Fibroblast of the aortic adventitia (primary cell): ENCODE measurements at regions not wholly inside any gene's neighbourhood (a gene's known extent, or its start where the extent isn't known, plus 50 kb on each side); places are given as distances from the start of the nearest gene placed in this dataset.
"Not testable (repeated sequence)": the region's sequence is repeated elsewhere in the genome, so short reads cannot be mapped to it uniquely, and the experiment has no call there.

ENCODE experiments used
- DNase-seq: peaks from one replicate; pipeline ENCODE4 v3.0.0-alpha.2; 2010; ENCODE audit warnings: low read depth
- H3K4me3 ChIP-seq: 2 replicates; pipeline ENCODE4 v1.5.1; 2011; ENCODE audit warnings: low read depth, mild to moderate bottlenecking, control low read depth, low read length, moderate library complexity
- CTCF ChIP-seq: IDR thresholded peaks from 2 replicates; pipeline ENCODE4 v1.5.1; 2011; ENCODE audit warnings: mild to moderate bottlenecking, low read length, control low read depth, inconsistent platforms; ENCODE audit not compliant: insufficient read depth

- no peak for TF ChIP-seq CTCF
- H3K4me3 ChIP-seq, result no peak overlapping the region
- no peak for DNase-seq
Measured at GRCh38 chr14:34165847-34166350, 215.0 kb upstream of the EGLN3 start.

DNA sequence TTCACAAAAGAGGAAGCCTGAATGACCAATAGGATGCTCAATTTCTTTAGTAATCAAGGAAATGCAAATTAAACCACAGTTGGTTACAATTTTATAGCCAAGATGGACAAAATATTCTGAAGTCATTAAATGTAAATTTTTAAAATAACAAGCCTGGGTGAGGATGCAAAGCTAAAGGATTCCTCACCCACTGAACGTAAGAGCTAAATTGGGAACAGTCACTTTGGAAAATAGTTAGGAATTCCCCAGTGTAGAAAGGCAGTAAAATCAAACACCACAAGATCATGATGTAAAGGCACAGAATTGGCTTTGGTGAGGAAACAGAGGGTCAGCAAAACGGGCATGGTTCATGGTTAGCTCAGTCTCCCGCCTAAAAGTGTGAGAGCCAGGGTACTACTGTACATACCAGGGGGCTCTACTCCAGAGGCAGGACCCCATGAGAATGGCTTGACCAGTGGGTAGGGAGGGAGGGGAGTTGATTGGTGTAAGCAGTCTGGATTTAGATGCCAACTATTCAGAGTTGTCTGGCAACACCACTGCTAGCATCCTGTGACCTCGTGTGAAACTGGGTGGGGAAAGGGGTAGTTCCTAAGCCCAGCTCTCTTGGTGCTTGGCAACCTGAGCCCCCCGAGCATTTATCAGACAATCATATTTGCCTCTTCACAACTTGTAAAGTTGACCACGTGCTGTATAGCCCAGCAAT, 213.4 kb upstream of the EGLN3 start:
- no peak overlapping the region for H3K4me3 ChIP-seq
- no peak for DNase-seq
- TF ChIP-seq CTCF, result no peak

- H3K4me3 ChIP-seq, result no peak overlapping the region
- no peak for TF ChIP-seq CTCF
- no peak for DNase-seq
Measured at GRCh38 chr14:34161351-34162082, 210.6 kb upstream of the EGLN3 start.

- DNase-seq, result no peak
- TF ChIP-seq CTCF, result no peak
- H3K4me3 ChIP-seq, result no peak overlapping the region
Measured at GRCh38 chr14:34160619-34161018, 209.7 kb upstream of the EGLN3 start.

- no peak for DNase-seq
- no peak overlapping the region for H3K4me3 ChIP-seq
- no peak for TF ChIP-seq CTCF
Measured at GRCh38 chr14:34157651-34158050, 206.8 kb upstream of the EGLN3 start.

GRCh38 chr14:34147461-34147860, 196.6 kb upstream of the EGLN3 start:
- DNase-seq, result no peak
- no peak overlapping the region for H3K4me3 ChIP-seq
- TF ChIP-seq CTCF, result no peak

GRCh38 chr14:34140127-34140526, 189.3 kb upstream of the EGLN3 start:
- H3K4me3 ChIP-seq, DNase-seq: not testable (repeated sequence)

DNA sequence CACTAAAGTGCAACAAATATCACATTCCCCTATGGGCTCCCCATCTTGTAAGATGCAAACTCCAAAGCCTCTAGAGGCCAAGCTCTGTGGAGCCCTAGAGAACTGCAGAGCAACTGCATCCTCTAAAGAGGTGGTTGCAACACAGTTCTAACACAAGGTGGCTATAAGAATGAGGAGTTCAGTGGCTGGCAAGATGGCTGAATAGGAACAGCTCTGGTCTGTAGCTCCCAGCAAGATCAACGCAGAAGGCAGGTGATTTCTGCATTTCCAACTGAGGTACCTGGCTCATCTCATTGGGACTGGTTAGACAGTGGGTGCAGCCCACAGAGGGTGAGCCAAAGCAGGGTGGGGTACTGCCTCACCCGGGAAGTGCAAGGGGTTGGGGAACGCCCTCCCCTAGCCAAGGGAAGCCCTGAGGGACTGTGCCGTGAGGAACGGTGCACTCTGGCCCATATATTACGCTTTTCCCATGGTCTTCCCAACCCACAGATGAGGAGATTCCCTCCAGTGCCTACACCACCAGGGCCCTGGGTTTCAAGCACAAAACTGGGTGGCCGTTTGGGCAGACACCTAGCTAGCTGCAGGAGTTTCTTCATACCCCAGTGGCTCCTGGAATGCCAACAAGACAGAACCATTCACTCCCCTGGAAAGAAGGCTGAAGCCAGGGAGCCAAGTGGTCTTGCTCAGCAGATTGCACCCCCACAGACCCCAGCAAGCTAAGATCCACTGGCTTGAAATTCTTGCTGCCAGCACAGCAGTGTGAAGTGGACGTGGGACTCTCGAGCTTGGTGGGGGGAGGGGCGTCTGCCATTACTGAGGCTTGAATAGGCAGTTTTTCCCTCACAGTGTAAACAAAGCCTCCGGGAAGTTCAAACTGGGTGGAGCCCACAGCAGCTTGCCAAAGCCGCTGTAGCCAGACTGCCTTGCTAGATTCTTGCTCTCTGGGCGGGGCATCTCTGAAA, 188.6 kb upstream of the EGLN3 start:
- DNase-seq, result peak; percentile 40
- H3K4me3 ChIP-seq, result not testable (repeated sequence)
